GM10266 (cell line): ENCODE measurements at regions not wholly inside any gene's neighbourhood (a gene's known extent, or its start where the extent isn't known, plus 50 kb on each side); places are given as distances from the start of the nearest gene placed in this dataset.

Experiments
- DNase-seq: peaks from one replicate; pipeline ENCODE4 v3.0.0; 2012; ENCODE audit errors: extremely low spot score
- TF ChIP-seq, protein P1 (sequence below): IDR thresholded peaks from 2 replicates; pipeline ENCODE4 v1.5.1; 2012; ENCODE audit warnings: mild to moderate bottlenecking, low read depth; ENCODE audit not compliant: control insufficient read depth, insufficient read depth; ENCODE audit errors: missing control alignments

DNA sequence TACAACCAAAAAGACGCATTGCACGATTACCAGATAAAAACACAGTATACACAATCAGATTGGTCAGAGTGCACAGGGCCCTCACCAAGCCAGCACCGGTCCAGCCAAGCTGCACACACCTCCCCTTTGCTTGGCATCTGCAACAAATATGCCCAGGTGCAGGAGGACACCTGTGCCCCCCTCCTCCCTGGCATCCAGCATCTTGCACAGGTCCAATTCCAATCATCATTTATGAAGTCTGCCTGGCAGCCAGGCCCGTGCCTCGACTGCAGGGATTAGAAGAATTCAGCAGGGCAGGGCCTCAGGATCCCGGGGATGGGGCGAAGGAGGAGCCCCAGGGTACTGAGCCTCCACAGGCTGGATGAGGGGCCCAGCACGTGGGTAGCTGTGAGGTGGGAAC is 302.1 kb downstream of the CTTN start:
- TF ChIP-seq, protein P1, sequence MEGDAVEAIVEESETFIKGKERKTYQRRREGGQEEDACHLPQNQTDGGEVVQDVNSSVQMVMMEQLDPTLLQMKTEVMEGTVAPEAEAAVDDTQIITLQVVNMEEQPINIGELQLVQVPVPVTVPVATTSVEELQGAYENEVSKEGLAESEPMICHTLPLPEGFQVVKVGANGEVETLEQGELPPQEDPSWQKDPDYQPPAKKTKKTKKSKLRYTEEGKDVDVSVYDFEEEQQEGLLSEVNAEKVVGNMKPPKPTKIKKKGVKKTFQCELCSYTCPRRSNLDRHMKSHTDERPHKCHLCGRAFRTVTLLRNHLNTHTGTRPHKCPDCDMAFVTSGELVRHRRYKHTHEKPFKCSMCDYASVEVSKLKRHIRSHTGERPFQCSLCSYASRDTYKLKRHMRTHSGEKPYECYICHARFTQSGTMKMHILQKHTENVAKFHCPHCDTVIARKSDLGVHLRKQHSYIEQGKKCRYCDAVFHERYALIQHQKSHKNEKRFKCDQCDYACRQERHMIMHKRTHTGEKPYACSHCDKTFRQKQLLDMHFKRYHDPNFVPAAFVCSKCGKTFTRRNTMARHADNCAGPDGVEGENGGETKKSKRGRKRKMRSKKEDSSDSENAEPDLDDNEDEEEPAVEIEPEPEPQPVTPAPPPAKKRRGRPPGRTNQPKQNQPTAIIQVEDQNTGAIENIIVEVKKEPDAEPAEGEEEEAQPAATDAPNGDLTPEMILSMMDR: no peak
- no peak for DNase-seq

DNA sequence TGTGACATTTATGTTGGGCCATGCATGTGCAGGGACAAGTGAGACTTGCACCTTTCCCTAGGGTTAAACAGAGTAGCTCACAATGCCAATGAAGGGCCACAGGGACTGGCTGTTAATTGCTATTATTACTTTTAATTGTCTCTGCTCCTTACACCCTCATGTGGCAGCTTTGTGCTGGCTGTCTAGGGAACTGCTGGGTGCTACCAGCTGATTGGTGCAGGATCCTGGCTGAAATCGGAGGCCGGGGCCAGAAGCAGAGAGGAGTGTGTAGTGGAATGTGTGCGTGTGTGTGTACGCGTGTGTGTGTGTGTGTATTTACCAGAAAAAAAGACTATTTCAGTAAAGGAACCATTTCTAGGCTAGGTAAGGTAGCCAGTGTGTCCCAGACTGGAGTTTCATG is 302.5 kb downstream of the CTTN start:
- DNase-seq: no peak
- TF ChIP-seq, protein P1: no peak

DNA sequence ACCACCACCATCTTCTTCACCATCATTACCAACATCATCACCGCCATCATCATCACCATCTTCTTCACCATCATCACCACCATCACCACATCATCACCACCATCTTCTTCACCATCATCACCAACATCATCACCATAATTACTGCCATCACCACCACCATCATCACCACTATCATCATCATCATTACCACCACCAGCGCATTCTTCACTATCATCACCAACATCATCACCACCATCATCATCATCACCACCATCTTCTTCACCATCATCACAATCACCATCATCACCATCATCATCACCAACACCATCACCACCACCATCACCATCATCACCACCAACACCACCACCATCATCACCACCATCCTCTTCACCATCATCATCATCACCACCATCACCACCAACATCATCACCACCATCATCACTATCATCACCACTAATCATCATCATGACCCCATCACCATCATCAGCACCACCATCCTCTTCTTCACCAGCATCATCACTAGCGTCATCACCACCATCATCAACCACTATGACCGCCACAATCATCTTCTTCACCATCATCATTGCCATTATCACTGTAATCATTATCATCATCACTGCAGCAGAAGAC is 303.8 kb downstream of the CTTN start:
- TF ChIP-seq, protein P1: no peak
- no peak for DNase-seq

DNA sequence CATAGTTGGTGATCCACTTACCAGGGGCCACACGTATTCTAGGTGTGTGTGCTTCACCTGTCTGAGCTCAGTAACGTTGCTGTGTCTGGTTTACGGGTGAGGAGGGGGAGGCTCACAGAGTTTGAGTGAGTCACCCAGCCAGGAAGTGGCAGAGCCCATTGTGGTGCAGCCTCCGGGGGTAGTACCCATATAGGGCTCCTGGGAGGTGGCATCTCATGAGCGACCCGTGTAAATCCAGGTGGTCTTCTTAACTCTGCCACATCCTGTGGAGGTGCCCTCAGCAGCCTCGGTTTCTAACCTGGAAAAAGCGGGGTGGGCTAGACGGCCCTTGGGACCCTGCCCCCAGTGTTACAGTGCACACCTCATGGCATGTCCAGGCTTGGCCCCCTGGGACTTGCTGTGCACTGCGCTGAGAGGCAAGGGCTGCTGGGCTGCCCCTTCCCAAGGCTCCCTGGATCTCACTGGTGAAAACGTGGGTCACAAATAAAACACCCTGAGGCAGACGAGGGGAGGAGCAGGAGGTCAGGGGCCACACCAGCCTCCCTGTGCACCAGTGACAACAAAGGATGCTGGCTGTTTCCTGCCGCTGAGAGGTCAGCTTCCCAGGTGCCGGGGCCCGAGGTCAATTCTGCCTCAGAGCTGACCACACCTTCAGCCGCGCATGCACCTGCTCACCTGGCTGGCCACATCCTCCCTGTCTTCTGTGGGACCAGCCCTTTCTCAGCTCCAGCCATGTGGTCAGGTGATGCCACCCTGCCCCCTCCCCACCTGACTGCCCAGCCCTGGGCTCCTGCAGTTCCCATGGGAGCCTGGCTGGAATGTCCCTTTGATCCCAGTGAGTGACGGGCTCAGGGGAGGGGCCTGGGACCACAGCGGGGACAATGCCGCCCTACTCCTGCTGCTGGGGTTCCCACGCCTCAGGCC is 305.1 kb downstream of the CTTN start:
- DNase-seq: no peak
- TF ChIP-seq, protein P1: no peak

DNA sequence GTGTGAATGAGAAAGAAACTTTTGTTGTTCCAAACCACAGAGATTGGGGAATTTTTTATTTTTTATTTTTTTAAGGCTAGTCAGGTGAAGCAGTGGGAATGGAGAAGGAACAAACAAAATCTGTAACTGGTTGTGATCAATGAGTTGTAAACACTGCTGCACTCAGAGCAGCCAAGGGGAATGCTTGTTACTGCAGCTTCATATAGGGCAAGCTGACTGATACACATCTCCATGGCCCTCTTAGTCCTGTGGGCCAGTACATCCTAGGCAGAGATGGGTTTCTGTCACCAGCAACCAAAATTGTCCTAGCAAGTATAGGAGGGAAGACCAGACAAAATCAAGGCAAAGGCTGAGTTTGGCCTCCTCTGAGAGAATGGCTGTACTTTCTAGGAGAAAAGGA is 306.8 kb downstream of the CTTN start:
- TF ChIP-seq, protein P1: no peak
- DNase-seq: no peak

DNA sequence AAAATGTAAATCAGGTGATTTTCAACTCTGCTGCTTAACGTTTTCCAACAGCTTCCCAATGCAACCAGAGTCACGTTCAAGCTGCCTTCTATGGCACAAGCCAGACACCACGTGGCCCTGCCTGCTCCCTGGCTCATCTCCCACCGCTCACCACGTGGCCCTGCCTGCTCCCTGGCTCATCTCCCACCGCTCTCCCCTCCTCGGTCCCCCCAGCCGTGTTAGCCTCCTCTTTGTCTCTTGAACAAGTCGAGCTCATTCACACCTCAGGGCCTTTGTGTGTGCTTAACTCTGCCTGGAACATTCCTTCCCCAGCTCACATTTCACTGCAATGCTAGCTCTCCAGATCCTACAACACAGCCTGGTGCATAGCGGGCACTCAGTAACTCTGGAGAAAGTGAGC is 307.6 kb downstream of the CTTN start:
- TF ChIP-seq, protein P1: no peak
- DNase-seq: no peak

DNA sequence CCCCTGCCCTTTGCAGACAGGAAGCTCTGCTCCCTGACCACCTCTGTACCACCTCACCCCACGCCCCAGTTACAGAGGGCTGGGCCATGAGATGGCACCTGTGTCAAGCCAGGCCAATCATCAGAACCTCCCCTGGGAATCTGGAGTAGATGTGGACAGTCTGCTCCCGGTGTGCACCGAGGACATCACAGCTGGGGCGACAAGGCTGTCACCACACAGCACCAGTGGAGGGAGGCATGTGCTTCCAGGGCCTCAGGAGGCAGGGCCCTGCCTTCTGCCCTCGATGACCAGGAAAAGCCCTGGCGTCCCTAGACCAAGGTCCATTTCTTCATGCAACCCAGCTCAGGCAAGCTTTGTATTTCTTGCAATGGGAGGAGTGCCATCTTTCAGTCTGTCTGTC is 309.5 kb downstream of the CTTN start:
- no peak for DNase-seq
- TF ChIP-seq, protein P1: no peak
